ENCODE measurements at regions not wholly inside any gene's neighbourhood (a gene's known extent, or its start where the extent isn't known, plus 50 kb on each side); places are given as distances from the start of the nearest gene placed in this dataset.

GRCh38 chr9:89655990-89656657 lies 51.3 kb downstream of the GADD45G start:
- no peak for DNase-seq

GRCh38 chr9:89657295-89657694 lies 52.5 kb downstream of the GADD45G start:
- DNase-seq = no peak

- DNase-seq = no peak
Observed at GRCh38 chr9:89657765-89658164, 53.0 kb downstream of the GADD45G start.

GRCh38 chr9:89658401-89658800 lies 53.6 kb downstream of the GADD45G start:
- DNase-seq = no peak

GRCh38 chr9:89658931-89659330 lies 54.1 kb downstream of the GADD45G start:
- no peak for DNase-seq

- DNase-seq = no peak
Observed at GRCh38 chr9:89659473-89659872, 54.7 kb downstream of the GADD45G start.

GRCh38 chr9:89659891-89660685 lies 55.3 kb downstream of the GADD45G start:
- peak; percentile 38 for DNase-seq

GRCh38 chr9:89661391-89661949 lies 56.7 kb downstream of the GADD45G start:
- DNase-seq = no peak

- DNase-seq = peak; percentile 57
Observed at GRCh38 chr9:89661956-89662717, 57.3 kb downstream of the GADD45G start.

- DNase-seq = no peak
Observed at GRCh38 chr9:89662718-89663613, 58.2 kb downstream of the GADD45G start.

- DNase-seq = no peak
Observed at GRCh38 chr9:89663614-89663970, 58.8 kb downstream of the GADD45G start.

- DNase-seq = no peak
Observed at GRCh38 chr9:89664010-89664409, 59.2 kb downstream of the GADD45G start.

GRCh38 chr9:89664896-89665329 lies 60.1 kb downstream of the GADD45G start:
- DNase-seq = no peak

- no peak for DNase-seq
Observed at GRCh38 chr9:89666364-89666763, 61.6 kb downstream of the GADD45G start.

GRCh38 chr9:89666950-89667349 lies 62.1 kb downstream of the GADD45G start:
- no peak for DNase-seq

GRCh38 chr9:89667726-89668125 lies 62.9 kb downstream of the GADD45G start:
- DNase-seq = no peak

GRCh38 chr9:89668216-89668865 lies 63.5 kb downstream of the GADD45G start:
- DNase-seq = no peak

GRCh38 chr9:89668866-89669246 lies 64.0 kb downstream of the GADD45G start:
- DNase-seq = no peak

- DNase-seq = no peak
Observed at GRCh38 chr9:89669361-89669842, 64.6 kb downstream of the GADD45G start.

GRCh38 chr9:89670114-89670513 lies 65.3 kb downstream of the GADD45G start:
- no peak for DNase-seq

GRCh38 chr9:89670801-89671434 lies 66.1 kb downstream of the GADD45G start:
- no peak for DNase-seq

Data from CD4-positive, alpha-beta T cell treated with Interleukin-15 for 1 hour (primary cell).